Small intestine (tissue), 7 donors: ENCODE measurements at regions not wholly inside any gene's neighbourhood (a gene's known extent, or its start where the extent isn't known, plus 50 kb on each side); places are given as distances from the start of the nearest gene placed in this dataset.
A peak's percentile ranks its signal among the peaks of the same experiment; 100 is the strongest.

ENCODE experiments used
- DNase-seq, 2 donors: peaks; one replicate each; pipeline versions ENCODE4 v3.0.0 to v3.0.0-alpha.2; 2013
- FAIRE-seq: peaks from 2 replicates; lab custom pipeline; 2012; peaks lifted over from hg19 to GRCh38; lab: Jason Lieb, UNC
- H3K27ac ChIP-seq, 3 donors: one replicate each; pipeline ENCODE4 v1.5.1; 2013; ENCODE audit warnings: low read length in 2 of 3, mild to moderate bottlenecking in 2 of 3, control low read depth in 1 of 3, inconsistent platforms in 1 of 3, low read depth in 1 of 3, moderate library complexity in 1 of 3
- H3K27me3 ChIP-seq, 3 donors: one replicate each; pipeline ENCODE4 v1.6.1; 2013; ENCODE audit warnings: low read length in 3 of 3, inconsistent platforms in 1 of 3; ENCODE audit not compliant: control insufficient read depth in 3 of 3, insufficient read depth in 3 of 3
- H3K36me3 ChIP-seq, 3 donors: one replicate each; pipeline ENCODE4 v1.6.1; 2013; ENCODE audit warnings: low read length in 3 of 3, inconsistent platforms in 1 of 3, low read depth in 1 of 3, mild to moderate bottlenecking in 1 of 3, moderate library complexity in 1 of 3; ENCODE audit not compliant: control insufficient read depth in 3 of 3, insufficient read depth in 2 of 3
- H3K4me1 ChIP-seq, 3 donors: one replicate each; pipeline ENCODE4 v1.6.1; 2013; ENCODE audit warnings: low read length in 2 of 3, inconsistent platforms in 1 of 3, low read depth in 1 of 3, mild to moderate bottlenecking in 1 of 3, moderate library complexity in 1 of 3; ENCODE audit not compliant: control insufficient read depth in 3 of 3, insufficient read depth in 2 of 3
- H3K4me3 ChIP-seq, 3 donors: one replicate each; pipeline ENCODE4 v1.5.1; 2013; ENCODE audit warnings: low read length in 3 of 3, control low read depth in 1 of 3, inconsistent platforms in 1 of 3, low read depth in 1 of 3, mild to moderate bottlenecking in 1 of 3, moderate library complexity in 1 of 3
- H3K9me3 ChIP-seq, 2 donors: one replicate each; pipeline ENCODE4 v1.6.1; 2013; ENCODE audit warnings: low read depth in 1 of 2, low read length in 1 of 2; ENCODE audit not compliant: control insufficient read depth in 2 of 2, insufficient read depth in 1 of 2
- WGBS, 3 donors: extraction: QIAGEN DNeasy Blood & Tissue Kit; methylation state at CpG; one replicate each; pipeline ENCODE4 v1.1.7; 2013; 5-methylcytosine and 5-hydroxymethylcytosine counted together
- donor health status: healthy with polysubstance abuse.
- donor health status: control.
- donor health status: control.
- donor health status: Bipolar disorder and iron deficiency.
- donor health status: healthy.

DNA sequence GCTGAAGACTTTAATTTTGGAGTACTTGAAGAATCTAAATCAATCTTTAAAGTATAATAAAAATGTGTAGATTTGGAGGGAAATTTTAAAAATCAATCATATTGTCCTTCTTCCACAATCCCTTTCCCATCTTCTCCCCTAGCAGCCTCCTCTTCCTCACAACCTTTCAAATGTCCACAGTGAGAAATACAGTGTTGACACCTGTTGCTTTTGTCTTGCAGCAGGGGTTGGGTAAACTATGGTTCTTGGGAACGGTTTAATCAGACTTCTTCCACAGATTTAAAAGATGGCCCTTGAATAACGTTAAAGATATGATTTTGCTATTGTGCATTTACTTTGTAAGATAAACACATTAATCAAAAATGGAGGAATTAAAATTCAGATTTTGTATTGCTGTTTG lies 113.8 kb upstream of the SLC1A4 start:
- H3K4me3 ChIP-seq: no peak overlapping the region
- no peaks in the 10 kb centered on the region for H3K9me3 ChIP-seq
- no peaks in the 10 kb centered on the region for H3K4me1 ChIP-seq
- DNase-seq (no peak), FAIRE-seq (no peak)
- no peak overlapping the region for H3K27ac ChIP-seq
- WGBS, 3 donors: 56 to 65% (median 60%) methylated on average over 2 of the region's 2 CpGs
- H3K27me3 ChIP-seq: no peaks in the 10 kb centered on the region
- no peaks in the 10 kb centered on the region for H3K36me3 ChIP-seq

DNA sequence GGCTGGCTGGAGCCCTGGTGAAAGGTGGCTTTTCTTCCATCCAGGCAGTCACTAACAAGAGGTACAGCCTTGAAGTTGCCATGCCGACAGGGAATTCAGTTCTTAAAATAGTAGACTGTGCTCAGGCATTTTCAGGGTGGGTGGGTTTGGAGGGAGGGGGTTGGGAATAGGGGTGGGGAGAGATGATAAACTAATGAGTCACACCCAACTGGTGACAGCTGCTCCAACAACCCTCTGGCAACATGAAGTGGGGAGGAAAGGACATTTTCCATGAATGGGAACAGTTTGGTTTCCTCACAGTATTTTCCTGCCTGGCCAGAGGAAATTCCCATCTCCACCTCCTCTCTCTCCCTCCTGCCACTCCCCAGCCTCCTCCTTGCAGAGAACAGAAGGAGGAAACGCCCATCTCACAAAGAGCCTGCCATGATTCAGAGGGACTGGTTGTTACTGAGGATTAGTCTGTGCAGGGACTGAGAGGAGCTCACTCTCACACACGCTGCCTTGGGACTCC lies 113.0 kb upstream of the SLC1A4 start:
- no peaks in the 10 kb centered on the region for H3K9me3 ChIP-seq
- 8 to 35% (median 30%) methylated on average over 3 of the region's 3 CpGs for WGBS, 3 donors
- no peak overlapping the region for H3K27ac ChIP-seq
- DNase-seq (peak; percentile 27 to 53), FAIRE-seq (no peak)
- H3K36me3 ChIP-seq: no peaks in the 10 kb centered on the region
- no peak overlapping the region for H3K4me3 ChIP-seq
- no peaks in the 10 kb centered on the region for H3K4me1 ChIP-seq
- H3K27me3 ChIP-seq: no peaks in the 10 kb centered on the region

DNA sequence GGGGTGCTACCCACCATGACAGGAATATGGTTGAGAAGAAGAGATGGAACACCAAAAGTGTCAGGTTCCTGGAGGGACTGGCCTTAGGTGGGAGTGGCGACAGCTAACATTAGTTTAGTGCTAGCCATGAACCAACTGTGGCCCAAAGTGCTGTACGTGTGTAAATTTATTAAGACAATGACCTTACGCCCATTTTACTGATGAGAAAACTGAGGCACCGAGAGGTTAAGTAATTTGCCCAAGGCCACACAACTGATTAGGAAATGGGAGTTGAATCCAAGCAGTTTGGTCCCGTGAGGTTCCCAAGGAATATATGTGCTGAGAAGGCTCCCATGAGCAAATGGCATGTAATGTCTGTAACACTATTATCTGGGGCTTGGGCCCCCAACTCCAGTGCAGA lies 109.5 kb upstream of the SLC1A4 start:
- 84 to 87% (median 85%) methylated on average over 5 of the region's 5 CpGs for WGBS, 3 donors
- Histone ChIP-seq H3K9me3 (no peaks in the 10 kb centered on the region), H3K27me3 (no peaks in the 10 kb centered on the region), H3K4me3 (no peak overlapping the region), H3K36me3 (no peaks in the 10 kb centered on the region), H3K4me1 (no peaks in the 10 kb centered on the region), H3K27ac (no peak overlapping the region)
- DNase-seq (no peak), FAIRE-seq (no peak)

DNA sequence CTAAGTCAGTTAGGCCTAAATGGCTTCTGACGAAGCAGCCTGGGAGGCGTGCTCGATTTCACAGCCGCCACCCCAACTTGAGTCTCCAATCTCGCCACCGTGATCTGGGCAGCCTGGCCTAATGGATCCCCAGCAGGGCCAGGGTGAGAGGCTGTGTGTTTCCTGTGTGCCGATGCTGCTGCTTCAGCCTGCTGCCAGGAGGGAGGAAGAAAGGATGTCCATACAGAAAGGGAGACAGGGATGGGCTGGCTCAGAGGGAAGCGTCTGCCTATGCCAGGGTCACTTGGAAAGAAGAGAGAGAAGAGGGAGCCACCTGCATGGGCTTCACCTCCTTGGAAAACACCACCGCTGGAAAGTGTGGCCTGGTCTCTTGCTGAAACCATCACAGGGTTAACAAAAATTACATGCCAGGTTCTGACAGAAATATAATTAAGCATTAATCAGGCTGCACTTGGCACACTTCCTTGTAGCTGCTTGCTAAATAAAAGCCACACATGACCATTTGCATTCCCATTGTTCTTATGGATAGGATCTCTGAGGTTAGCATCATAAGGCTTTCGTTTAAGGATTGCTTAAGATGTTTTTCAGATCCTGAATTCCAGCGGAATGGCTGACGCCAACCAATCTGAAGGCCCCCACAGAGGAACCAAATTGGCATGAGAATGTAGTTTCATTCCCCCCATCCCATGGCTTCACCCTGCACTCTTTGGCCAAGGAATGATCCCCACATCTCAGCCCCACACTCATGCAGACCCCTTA lies 108.8 kb upstream of the SLC1A4 start:
- 81 to 85% (median 84%) methylated on average over 12 of the region's 12 CpGs for WGBS, 3 donors
- H3K27me3 ChIP-seq: no peaks in the 10 kb centered on the region
- H3K4me3 ChIP-seq: no peak overlapping the region
- FAIRE-seq (no peak), DNase-seq (no peak)
- H3K36me3 ChIP-seq: no peaks in the 10 kb centered on the region
- H3K27ac ChIP-seq: no peak overlapping the region
- no peaks in the 10 kb centered on the region for H3K4me1 ChIP-seq
- no peaks in the 10 kb centered on the region for H3K9me3 ChIP-seq

DNA sequence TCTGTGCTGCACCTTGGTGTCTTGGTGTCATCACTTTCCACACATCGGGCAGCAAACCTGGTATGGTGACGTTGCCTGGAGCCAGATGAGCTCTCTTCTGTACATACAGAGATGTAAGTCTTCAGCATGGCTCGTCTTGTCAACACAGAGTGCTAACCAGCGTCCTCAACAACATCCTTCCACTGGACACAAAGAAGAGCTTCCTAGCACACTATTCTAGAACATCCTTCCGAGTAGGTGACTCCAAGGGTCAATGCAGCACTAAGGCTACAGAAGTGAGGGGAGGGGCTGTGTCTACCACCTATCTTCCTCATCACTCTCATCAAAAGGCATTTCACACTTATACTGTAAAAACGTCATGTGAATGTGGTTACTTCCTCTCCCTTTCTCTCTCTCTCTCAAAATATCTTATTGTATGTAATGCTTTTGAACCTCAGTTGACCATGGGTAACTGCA lies 108.1 kb upstream of the SLC1A4 start:
- Histone ChIP-seq H3K4me1 (no peaks in the 10 kb centered on the region), H3K4me3 (no peak overlapping the region), H3K27ac (no peak overlapping the region), H3K27me3 (no peaks in the 10 kb centered on the region), H3K36me3 (no peaks in the 10 kb centered on the region), H3K9me3 (no peaks in the 10 kb centered on the region)
- DNase-seq (no peak), FAIRE-seq (no peak)
- WGBS, 3 donors: 80 to 82% (median 81%) methylated on average over 6 of the region's 6 CpGs

DNA sequence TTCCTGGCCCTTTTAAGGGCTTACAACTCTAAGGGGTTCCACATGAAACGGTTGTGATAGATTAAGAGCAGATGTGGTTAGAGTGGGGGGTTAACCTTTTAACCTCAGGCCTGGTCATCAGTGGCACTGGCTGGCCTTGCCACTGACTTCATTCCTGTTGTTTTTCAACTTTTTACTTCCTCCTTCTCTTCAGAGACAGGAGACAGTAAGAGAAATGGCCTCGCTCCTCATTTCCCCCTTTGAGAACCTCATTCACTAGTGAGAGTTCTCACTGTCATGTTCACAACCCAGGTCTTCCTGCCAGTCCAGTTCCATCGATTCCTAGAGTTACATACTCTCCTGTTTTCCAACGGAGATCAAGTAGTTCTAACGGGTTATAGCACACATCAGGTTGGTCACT lies 101.6 kb upstream of the SLC1A4 start:
- no peak for FAIRE-seq

DNA sequence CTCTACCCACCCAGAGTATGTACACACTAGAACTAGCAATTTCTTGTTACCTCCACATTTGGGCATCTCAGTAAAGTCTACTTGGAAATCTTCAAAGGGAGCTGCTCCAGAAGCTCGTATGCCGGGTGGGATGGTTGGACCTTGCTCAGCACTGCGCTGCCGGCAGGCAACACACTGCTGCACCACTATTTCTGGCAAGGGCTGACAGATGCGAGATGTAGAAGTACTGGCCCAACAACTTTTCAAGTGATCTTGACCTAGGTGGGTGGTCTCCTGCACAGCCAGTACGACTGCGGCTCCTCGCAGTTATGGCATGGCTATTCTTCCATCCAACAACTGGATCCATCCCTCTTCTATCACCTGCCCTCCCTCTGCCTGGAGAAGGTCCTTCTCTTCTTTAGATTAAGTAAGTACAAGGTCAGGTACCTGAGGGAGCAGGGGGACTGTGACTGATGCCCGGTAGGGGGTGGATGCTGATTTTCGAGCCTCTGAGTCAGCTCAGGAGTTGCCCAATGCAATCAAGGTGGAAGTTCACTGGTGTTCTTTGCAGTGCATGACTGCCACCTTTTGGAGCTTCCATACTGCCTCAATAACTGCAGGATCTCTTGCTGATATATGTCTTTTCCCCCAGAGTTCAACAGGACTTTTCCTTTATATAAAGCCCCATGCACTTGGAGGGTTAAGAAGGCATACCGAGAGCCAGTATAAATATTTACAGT lies 100.4 kb upstream of the SLC1A4 start:
- 72 to 77% (median 75%) methylated on average over 11 of the region's 11 CpGs for WGBS, 3 donors
- FAIRE-seq (no peak), DNase-seq (peak in 1 of 2 donors; percentile 35)
- Histone ChIP-seq H3K4me1 (no peaks in the 10 kb centered on the region), H3K27ac (no peak overlapping the region), H3K27me3 (no peaks in the 10 kb centered on the region), H3K36me3 (no peaks in the 10 kb centered on the region), H3K9me3 (peaks cover 0 to 27% of the 10 kb centered on the region in 2 donors), H3K4me3 (no peak overlapping the region)

More for the DNA sequence above, 101.6 kb upstream of the SLC1A4 start:
- Histone ChIP-seq H3K27ac (no peak overlapping the region), H3K4me1 (no peaks in the 10 kb centered on the region), H3K27me3 (no peaks in the 10 kb centered on the region), H3K4me3 (no peak overlapping the region), H3K9me3 (peaks cover 0 to 27% of the 10 kb centered on the region in 2 donors), H3K36me3 (no peaks in the 10 kb centered on the region)
- 90 to 93% (median 92%) methylated on average over 5 of the region's 5 CpGs for WGBS, 3 donors
- DNase-seq: no peak

DNA sequence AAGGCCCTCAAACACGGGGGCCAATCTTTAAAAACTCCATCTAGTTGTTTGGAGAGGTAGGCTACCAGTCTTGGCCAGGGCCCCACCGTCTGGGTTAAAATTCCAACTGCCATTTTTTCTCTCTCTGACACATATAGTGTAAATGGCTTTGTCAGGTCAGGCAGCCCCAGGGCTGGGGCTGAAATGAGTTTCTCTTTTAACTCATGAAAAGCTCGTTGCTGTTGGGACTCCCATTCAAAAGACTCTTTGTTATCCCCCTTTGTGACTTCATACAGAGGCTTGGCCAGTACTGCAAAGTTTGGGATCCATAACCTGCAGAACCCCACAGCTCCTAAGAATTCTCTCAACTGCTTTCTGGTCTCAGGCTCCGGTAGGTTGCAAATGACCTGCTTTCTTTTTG lies 99.4 kb upstream of the SLC1A4 start:
- H3K36me3 ChIP-seq: no peaks in the 10 kb centered on the region
- 77 to 81% (median 79%) methylated on average over 4 of the region's 4 CpGs for WGBS, 3 donors
- H3K4me3 ChIP-seq: no peak overlapping the region
- H3K4me1 ChIP-seq: no peaks in the 10 kb centered on the region
- H3K9me3 ChIP-seq: peaks cover 0 to 27% of the 10 kb centered on the region in 2 donors
- FAIRE-seq (no peak), DNase-seq (no peak)
- H3K27ac ChIP-seq: no peak overlapping the region
- H3K27me3 ChIP-seq: no peaks in the 10 kb centered on the region
